GM03348 (cell line): ENCODE measurements at regions not wholly inside any gene's neighbourhood (a gene's known extent, or its start where the extent isn't known, plus 50 kb on each side); places are given as distances from the start of the nearest gene placed in this dataset.
A peak's percentile ranks its signal among the peaks of the same experiment; 100 is the strongest.

ENCODE experiments used
- DNase-seq: peaks from one replicate; pipeline ENCODE4 v3.0.0; 2012; ENCODE audit warnings: low spot score

- peak; percentile 37 for DNase-seq
These were observed 266.3 kb upstream of the ZMIZ1 start for GRCh38 chr10:78802431-78802830.

GRCh38 chr10:78802866-78803265, 265.9 kb upstream of the ZMIZ1 start:
- DNase-seq, result peak; percentile 91

DNA sequence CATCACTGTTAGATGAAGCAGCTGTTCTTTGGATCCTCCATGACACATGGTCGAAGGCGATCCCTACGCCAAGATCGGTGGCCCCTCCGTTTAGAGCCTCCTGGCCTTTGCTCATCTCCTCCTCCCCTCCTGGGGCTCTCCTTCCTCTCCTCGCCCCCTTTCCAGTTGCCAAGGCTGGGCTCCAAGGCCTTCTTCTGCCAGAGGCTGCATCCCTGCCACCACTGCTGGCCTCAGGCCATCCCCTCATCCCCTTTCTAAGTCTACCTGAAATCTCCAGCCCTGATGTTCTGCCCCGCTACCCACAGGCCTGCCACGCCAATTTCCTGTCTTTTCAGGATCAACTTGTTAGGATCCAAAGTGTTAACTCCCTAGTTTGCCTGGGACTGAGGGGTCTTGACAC, 265.1 kb upstream of the ZMIZ1 start:
- DNase-seq, result no peak

DNA sequence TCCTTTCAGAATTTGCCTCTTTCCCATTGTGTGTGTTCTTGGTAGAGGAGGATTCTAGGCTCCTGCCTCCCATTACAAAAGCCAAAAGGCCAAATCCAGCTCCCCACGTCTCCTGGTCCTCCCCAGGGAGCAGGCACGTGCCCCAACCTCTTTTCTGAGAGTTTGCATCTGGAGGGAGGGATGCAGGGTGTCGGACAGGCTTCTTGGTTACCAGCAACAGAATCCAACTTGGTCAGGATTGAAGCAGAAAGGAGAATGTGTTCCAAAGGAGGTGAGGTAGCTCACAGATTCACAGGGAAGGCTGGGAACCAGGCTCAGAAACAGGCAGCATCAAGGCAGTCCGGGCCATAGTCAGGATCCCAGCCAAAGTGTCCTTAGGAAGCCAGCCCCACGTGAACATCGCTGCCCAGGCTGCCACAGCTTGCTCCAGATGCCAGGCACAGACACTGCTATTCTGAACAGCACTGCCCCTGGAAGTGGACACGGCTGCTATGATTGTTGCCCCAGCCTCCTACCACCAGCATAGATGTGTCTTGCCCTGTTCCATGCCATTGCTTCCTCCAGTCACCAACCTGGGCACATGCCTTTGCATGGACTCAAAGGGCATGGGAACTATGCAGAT, 264.2 kb upstream of the ZMIZ1 start:
- DNase-seq, result peak; percentile 20

- DNase-seq, result peak; percentile 92
These were observed 263.6 kb upstream of the ZMIZ1 start for GRCh38 chr10:78805176-78805575.

- peak; percentile 31 for DNase-seq
These were observed 262.0 kb upstream of the ZMIZ1 start for GRCh38 chr10:78806681-78807221.

- DNase-seq, result no peak
These were observed 261.1 kb upstream of the ZMIZ1 start for GRCh38 chr10:78807504-78808203.

DNA sequence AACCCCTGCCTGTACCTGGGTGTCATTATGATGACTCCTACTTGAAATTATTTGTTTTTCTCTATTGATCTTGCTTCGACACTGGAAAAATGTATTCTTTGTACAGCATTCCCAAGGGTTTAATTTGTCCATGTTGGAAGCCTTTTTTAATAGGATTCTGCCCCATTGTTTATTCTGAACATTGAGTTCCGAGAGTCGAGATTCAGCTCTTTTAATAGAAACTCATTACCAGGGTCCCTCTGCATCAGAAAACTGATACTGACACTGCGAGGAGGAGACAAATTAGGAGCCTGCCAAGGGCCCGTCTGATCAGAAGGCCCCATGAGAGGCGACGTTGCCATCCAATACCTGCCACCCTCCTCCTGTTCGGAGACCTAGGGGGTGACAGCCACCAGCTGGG, 260.5 kb upstream of the ZMIZ1 start:
- DNase-seq, result no peak

- no peak for DNase-seq
These were observed 259.9 kb upstream of the ZMIZ1 start for GRCh38 chr10:78808736-78809367.

- no peak for DNase-seq
These were observed 257.6 kb upstream of the ZMIZ1 start for GRCh38 chr10:78811174-78811573.

DNA sequence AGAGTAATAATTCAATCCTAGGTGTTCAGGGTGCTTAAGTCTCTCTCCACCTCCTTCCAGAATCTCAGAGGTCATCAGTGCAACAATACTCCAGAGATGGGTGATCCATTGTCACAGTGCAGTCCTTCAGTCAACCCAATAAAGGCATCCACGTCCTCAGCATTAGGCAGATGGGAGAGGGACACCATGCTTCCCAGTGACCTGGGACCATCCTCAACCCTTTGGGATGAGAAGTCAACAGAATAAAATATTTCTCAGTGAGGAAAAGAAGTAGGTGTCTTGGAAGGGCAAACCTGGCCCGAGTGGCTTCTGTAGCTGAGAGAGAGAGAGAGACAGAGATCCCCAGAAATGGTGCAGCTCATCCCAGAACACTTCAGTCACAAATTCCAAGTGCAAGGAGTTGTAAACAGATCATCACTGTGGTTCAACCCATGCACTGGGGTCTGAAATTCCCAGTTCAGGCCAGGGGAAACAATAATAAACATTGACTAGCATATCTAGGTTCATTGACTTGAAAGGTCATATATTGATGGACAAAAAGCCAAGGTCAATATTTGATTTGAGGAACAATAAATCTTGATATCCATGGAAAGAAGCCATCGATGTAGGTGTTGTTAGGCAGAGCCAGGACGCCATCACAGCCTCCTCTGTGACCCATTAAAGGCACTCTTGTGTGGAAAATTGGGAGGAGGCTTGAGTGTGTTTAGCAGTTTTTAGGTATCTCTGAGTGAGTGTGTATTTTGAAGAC, 256.0 kb upstream of the ZMIZ1 start:
- DNase-seq, result no peak

- no peak for DNase-seq
These were observed 255.2 kb upstream of the ZMIZ1 start for GRCh38 chr10:78813526-78813925.

- no peak for DNase-seq
These were observed 254.8 kb upstream of the ZMIZ1 start for GRCh38 chr10:78813998-78814399.

GRCh38 chr10:78814407-78814806, 254.4 kb upstream of the ZMIZ1 start:
- no peak for DNase-seq

DNA sequence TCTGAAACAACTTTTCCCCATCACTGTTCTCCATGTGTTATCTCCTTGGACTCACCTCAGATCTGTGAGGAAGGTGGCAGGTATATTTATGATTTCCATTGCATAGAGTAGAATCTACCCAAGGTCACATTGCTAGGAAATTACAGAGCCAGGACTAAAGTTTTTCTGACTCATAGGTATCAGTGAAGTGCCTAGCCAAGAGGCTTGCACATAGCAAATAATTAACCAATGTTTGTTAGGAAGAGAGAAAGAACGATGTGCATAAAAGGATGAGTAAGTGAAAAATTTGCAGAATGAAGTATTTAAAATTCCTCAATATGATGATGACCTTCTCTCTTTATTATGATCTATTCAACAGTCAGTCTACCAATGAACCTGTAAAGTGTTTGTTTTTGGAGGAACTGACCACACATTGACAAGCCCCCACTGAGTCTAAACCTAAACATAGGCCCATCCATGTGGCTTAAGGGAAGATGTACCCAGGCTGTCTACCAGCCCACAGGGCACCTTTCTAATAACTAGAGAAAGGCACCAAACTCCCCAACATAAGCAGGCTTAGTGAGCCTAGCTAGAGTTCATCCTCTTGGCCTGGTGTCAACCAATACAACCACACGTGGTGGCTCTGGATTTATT, 252.9 kb upstream of the ZMIZ1 start:
- DNase-seq, result no peak

DNA sequence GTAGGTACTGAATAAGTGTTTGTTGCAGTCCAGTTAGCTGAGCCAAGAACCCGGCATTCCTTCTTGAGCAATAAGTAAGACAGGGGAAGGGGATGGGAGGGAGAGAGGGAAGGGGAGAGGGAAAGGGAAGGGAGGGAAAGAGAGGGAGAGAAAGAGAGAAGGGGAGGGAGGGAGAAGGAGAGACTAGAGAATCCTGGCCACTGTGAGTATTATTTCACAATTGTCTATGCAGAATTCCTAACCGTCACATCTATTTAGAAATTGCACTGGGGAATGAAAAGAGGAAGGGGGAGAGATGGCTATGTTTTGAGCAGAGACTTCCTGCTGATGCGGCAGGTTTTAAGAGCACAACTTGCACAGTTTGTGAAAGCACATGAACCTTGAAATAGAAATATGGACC, 251.4 kb upstream of the ZMIZ1 start:
- DNase-seq, result no peak

GRCh38 chr10:78817804-78818203, 251.0 kb upstream of the ZMIZ1 start:
- no peak for DNase-seq

GRCh38 chr10:78819361-78820006, 249.3 kb upstream of the ZMIZ1 start:
- DNase-seq, result no peak

DNA sequence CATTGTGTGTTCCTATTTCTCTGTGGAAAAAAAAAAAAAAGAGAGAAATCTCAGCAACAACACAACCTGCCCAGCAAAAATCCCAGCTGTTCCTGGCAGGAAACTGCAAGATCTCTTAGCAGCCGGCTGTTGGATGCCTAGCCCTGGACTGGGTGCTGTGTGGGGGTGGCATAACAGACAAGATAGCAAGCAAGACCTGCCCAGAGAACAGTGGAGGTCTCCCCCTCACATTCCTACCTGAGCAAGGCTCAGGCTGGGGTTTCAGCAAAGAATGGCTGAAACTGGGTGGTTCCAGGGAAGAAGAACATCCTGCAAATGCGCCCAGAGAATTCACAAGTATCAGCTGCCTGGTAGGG, 248.8 kb upstream of the ZMIZ1 start:
- no peak for DNase-seq

GRCh38 chr10:78821052-78821451, 247.7 kb upstream of the ZMIZ1 start:
- no peak for DNase-seq

GRCh38 chr10:78828647-78829539, 239.9 kb upstream of the ZMIZ1 start:
- DNase-seq, result no peak
